ENCODE measurements at regions not wholly inside any gene's neighbourhood (a gene's known extent, or its start where the extent isn't known, plus 50 kb on each side); places are given as distances from the start of the nearest gene placed in this dataset.

DNA sequence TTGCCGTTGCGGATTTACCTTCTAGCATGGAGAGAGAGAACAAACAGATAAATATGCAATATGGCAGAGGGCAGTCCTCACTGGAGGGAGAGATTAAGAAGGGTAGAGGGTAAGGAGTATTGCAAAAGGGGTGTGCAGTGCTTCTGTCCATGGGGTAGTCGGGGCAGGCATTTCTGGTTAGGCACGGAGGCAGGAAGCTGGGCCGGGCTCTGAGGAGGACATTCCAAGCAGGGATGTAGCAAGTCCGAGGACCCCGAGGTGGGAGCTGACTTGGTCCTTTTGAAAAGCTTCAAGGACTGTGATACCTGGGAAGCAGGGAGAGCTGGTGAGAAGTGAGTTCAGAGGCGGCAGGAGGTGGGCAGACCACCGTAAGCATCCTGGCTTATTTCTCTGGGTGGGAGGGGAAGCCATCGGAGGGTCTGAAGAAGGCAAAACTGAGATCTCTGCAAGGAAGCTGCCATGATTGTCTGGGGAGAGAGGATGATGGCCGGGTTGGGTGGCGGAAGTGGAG lies 214.9 kb downstream of the FGF9 start:
- TF ChIP-seq CTCF (IDR thresholded peaks at IDR 0.05; ENCODE audit: extremely low read depth in 1 of 2, insufficient read depth in 1 of 2, low read depth in 1 of 2, low read length in 2 of 2), result no peak
- no peak for TF ChIP-seq POLR2A (IDR thresholded peaks at IDR 0.05; ENCODE audit: low read depth, low read length)
- no peak for TF ChIP-seq FOS (IDR thresholded peaks at IDR 0.05; ENCODE audit: borderline replicate concordance, insufficient read depth, low read length)
- no peak for TF ChIP-seq MAX (IDR thresholded peaks at IDR 0.05; ENCODE audit: insufficient read depth, insufficient read length)
- no peak for TF ChIP-seq MYC (IDR thresholded peaks at IDR 0.05; ENCODE audit: low read depth, low read length)

Data from endothelial cell of umbilical vein (primary cell).